NOMO-1 treated with DMSO at 0.1 percent for 48 hours (cell line): ENCODE measurements at regions not wholly inside any gene's neighbourhood (a gene's known extent, or its start where the extent isn't known, plus 50 kb on each side); places are given as distances from the start of the nearest gene placed in this dataset.
A peak's percentile ranks its signal among the peaks of the same experiment; 100 is the strongest.

ENCODE experiments used
- DNase-seq: peaks from one replicate; lab custom pipeline; 2025; ENCODE audit not compliant: unreplicated experiment; lab: John Stamatoyannopoulos, UW

- no peak for DNase-seq
Observed at GRCh38 chr2:42939411-42940206, 147.2 kb upstream of the HAAO start.

- DNase-seq = no peak
Observed at GRCh38 chr2:42938671-42939370, 146.4 kb upstream of the HAAO start.

GRCh38 chr2:42937171-42937875, 144.9 kb upstream of the HAAO start:
- DNase-seq = no peak

GRCh38 chr2:42935692-42936671, 143.6 kb upstream of the HAAO start:
- no peak for DNase-seq

- DNase-seq = no peak
Observed at GRCh38 chr2:42934580-42935186, 142.3 kb upstream of the HAAO start.

- no peak for DNase-seq
Observed at GRCh38 chr2:42933824-42934254, 141.5 kb upstream of the HAAO start.

GRCh38 chr2:42932271-42933151, 140.1 kb upstream of the HAAO start:
- DNase-seq = no peak

GRCh38 chr2:42931818-42932195, 139.4 kb upstream of the HAAO start:
- no peak for DNase-seq

- DNase-seq = no peak
Observed at GRCh38 chr2:42931146-42931817, 138.9 kb upstream of the HAAO start.

- DNase-seq = no peak
Observed at GRCh38 chr2:42930025-42930581, 137.7 kb upstream of the HAAO start.

DNA sequence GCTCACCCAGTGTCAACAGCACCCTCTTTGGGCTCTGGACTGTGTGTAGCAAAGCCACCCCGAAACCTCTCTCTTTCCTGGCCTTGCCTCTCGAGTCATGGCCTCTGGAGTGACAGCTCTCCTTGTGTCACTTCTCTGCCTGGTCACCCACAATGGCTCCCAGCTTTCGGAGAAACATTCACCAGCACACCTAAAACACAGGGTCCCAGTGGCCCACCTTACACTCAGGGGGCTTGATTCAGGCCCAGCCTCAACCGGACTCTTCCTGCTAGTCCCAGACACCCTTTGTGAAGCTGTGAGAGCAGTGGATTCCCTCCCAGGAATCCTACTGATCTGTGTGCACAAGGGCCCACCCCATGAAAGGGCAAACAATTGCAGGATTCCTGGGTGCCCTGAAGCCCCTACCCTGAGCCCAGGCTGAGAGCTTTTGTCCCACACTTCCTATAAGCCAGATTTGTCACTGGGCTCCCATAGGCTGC, 137.2 kb upstream of the HAAO start:
- DNase-seq = no peak

- DNase-seq = peak; percentile 62
Observed at GRCh38 chr2:42928692-42929545, 136.5 kb upstream of the HAAO start.

- DNase-seq = no peak
Observed at GRCh38 chr2:42928161-42928691, 135.8 kb upstream of the HAAO start.

DNA sequence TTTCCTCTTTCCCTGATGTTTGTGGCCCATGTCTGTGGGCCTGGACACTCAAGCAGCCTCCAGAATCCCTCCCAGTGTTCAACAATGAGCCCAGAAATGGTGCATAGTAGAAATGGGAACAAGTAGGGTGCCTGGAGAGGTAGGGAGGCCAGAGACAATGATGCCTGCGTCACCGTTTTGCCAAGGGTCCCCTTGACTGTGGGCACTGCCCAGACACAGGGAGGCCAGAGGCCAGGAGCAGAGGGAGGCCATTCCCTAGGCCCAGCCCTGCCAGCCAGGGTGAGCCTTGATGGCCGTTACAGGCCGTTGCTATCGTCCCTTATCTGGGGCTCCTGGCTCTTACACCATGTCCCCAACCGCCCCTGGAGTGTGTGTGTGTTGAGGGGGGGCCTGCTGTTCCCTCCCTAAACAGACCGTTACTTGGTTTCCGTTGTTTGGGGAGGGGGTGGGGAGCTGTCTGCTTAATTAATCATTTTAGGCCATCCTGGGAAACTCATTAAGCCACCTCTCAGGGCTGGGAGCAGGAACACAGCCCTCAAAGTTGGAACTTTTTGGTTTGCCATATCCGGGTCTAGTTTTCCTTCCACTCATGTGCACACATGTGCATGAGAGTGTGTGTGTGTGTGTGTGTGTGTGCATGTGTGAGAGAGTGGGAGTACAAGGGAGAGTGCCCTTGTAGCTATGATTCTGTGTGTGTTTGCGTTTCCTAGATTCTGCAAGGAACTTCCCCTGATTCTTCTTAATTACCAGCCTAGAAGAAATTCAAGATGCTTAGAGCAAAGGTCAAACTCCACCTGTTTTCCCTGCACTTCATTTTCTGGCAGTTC, 135.2 kb upstream of the HAAO start:
- DNase-seq = peak; percentile 45

- DNase-seq = no peak
Observed at GRCh38 chr2:42926434-42927333, 134.3 kb upstream of the HAAO start.
